GM18502 (cell line): ENCODE measurements at regions not wholly inside any gene's neighbourhood (a gene's known extent, or its start where the extent isn't known, plus 50 kb on each side); places are given as distances from the start of the nearest gene placed in this dataset.

Source experiments
- ATAC-seq: cut with Tn5 transposase; IDR thresholded peaks from one replicate; pipeline ENCODE4 v1.9.1; 2021; ENCODE audit warnings: mild to moderate bottlenecking; ENCODE audit not compliant: unreplicated experiment, poor library complexity

DNA sequence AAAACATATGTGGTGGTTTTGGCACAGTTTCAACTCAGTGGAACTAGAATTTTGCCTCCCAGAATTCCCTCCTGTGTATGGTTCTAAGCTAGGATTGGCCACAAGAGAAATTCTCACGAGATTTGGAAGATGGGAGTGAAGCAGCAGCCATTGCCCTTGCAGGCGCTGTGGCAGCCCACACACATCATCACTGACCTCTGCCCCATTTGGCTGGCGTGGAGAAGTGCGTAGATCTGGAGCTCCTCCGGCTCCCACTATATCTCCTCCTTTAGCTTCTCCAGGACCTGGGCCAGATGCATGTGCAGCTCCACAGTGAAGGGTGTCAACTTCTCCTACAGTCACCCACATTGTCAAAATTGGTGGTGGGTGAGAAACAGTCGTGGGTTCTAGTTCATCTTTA, 199.6 kb downstream of the EFHB start:
- ATAC-seq = no peak

GRCh38 chr3:19725000-19725399, 209.0 kb downstream of the EFHB start:
- ATAC-seq = no peak

DNA sequence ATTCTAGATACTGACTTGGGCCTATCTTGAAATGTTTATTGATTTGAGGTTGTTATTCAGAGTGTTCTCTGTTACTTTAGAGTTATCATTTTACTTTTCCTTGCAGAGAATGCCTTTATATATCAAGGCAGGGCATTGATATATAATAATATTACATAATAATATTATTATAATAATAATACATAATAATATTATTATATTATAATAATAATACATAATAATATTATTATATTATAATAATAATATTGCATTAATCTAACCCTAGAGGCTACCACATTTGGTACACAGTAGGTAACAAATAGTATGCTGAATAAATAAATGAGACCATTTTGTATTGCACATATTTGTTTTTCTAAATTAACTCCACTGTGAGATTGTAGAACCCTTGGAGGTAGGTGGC, 216.3 kb downstream of the EFHB start:
- ATAC-seq = no peak

- ATAC-seq = peak; percentile 58
Measured at GRCh38 chr3:19711160-19711782, 222.7 kb downstream of the EFHB start.

DNA sequence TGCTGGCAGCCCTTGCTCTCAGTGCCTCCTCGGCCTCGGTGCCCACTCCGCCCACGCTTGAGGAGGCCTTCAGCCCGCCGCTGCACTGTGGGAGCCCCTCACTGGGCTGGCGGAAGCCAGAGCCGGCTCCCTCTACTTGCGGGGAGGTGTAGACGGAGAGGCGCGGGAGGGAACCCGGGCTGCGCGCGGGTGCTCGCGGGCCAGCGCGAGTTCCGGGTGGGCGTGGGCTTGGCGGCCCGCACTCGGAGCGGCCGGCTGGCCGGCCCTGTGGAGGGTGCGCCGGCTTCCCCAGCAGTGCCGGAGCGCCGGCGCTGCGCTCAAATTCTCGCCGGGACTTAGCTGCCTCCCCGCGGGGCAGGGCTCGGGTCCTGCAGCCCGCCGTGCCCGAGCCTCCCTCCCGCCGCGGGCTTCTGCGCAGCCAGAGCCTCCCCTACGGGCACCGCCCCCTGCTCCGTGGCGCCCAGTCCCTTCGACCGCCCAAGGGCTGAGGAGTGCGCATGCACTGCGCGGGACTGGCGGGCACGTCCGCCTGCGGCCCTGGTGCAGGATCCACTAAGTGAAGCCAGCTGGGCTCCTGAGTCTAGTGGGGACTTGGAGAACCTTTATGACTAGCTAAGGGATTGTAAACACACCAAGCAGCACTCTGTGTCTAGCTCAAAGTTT, 231.5 kb downstream of the EFHB start:
- ATAC-seq = no peak

DNA sequence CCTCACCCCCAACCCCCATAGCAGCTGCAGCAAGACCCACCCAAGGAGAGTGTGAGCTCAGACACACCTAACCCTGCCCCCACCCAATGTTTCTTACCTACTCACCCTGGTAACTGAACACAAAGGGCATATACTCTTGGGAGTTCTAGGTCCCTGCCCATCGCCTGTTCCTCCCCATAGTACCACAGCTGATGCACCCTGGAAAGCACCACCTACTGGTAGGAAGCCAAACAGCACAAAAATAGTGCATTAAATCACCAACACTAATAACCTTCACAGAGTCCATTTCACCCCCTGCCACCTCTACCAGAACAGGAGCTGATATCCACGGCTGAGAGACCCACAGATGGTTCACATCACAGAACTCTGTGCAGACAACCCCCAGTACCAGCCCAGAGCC, 245.2 kb downstream of the EFHB start:
- ATAC-seq = peak; percentile 68

DNA sequence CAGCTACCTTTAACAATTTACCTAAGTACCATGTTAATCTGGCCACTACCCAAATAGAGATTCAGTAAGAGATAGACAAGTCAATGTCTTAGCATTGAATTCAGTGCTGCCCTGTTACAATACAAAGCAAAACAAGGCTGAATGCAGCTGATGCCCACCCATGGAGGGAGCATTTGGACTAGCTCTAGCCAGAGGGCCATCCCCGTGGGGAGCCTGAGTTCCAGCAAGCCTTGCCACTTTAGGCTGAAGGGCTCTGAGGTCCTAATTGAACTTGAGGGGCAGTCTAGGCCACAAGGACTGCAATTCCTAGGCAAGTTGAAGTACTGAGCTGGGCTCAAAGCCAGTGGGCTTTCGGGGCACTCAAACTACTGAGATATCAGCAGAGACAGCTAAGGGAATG, 265.9 kb downstream of the EFHB start:
- no peak for ATAC-seq

DNA sequence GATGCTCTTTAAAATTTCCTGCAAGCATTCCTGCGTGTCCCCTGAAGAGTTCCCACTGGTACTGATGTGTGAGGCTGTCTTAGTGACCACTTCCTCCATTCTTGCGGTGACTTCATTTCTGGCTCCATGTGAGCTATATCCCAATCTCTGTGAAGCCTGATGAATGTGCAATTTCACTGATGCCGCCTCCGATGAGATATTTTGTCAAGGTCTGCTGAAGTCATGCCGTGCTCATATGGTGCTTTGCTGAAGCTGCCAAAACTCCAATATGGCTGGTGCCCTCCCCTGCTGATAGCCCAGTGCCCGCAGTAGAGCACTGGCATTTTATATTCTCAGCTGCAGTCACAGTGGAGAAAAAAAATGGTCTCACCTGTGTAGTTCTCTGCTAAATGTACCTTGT, 271.5 kb downstream of the EFHB start:
- ATAC-seq = no peak

GRCh38 chr3:19652336-19652735, 281.7 kb downstream of the EFHB start:
- ATAC-seq = no peak

- ATAC-seq = peak; percentile 82
Measured at GRCh38 chr3:19645093-19645492, 288.9 kb downstream of the EFHB start.

DNA sequence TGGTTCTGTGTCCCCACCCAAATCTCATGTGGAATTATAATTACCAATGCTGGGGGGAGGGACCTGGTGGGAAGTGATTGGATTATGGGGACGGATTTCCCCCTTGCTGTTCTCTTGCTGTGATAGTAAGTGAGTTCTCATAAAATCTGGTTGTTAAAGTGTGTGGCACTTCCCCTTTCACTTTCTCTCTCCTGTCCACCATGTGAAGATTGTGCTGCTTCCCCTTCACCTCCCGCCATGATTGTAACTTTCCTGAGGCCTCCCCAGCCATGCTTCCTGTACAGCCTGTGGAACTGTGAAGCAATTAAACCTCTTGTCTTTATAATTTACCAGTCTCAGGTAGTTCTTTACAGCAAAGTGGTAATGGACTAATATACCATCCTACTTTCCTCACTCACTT, 289.6 kb downstream of the EFHB start:
- peak; percentile 66 for ATAC-seq

DNA sequence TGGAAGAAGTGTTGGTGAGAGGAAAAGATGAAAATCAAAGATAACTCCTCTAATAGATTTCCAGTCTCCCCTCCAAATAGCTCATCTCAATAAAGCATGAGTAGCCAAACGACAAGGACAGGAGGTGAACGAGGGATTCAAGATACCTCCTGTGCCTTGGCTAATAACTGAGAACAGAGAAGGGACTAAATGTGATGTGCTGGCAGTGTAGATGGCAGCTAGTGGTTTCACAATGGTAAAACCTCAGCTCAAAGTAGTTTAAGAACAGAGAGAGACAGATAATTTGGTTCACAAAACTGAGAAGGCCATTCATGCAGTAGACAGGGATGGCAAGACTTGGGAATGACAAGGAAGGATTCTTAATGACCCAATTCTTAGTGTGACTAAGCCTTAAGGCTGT, 292.6 kb downstream of the EFHB start:
- ATAC-seq = no peak

DNA sequence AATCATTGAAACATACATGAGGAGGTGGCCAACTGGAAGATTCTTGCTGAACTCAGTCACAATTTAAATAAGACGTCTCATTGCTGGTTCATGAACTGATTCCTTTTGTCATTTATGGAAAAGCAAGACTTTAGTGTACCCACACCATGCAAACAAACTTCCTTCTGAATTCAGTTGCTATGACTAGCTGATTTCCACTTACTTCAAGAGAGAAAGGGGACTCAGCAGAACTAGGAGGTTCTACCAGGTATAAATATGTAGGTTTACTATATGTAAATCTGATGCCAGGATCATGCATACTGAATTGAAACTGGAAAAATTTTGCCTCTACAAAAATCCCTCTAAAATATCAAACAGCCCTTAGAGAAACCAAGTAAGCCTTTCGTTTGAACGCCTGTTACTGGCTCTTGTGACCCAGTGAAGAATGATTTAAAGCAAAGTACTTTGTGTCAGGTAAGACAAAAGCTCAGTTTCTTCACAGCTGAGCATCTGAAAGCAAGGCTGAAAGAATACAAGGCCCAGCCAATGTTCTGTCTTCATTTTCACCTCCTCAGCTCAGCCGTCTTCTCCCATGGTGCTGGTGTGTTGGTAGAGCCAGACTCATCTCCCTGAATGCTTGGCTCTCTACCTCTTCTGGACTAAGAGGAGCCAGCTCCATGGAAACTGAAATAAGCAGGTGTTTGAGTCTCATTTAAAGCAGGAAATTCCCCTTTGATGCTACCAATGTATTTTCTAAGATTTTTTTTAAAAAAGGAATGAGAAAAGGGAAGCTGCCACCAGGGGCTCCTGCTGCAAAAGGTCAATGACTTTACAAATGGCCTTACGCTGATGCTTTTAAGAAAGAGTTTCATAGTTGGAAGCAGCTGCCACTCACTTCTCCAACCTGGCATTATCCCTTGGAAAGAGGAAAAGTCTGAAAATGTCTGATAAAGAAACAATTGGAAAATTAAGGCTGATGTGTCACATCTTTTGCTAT, 301.6 kb downstream of the EFHB start:
- ATAC-seq = no peak

DNA sequence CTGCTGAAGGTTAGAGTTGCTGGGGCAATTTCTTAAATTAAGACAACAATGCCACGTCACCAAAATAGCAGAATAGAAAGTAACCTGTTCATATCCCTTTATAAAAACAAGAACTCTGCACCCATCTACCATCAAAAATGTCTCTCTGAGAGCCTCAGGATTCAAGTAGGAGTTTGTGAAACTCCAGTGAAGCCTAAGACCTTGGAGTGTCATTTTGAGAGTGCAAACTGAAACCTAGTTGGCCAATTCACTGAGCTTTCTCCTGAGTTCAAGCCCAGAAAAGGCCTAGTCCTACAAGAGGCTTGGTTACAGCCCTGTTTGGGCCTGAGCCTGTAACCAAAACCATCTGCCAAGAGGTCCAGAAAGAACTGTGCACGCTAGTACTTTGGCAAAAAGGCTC, 335.1 kb downstream of the EFHB start:
- peak; percentile 86 for ATAC-seq

DNA sequence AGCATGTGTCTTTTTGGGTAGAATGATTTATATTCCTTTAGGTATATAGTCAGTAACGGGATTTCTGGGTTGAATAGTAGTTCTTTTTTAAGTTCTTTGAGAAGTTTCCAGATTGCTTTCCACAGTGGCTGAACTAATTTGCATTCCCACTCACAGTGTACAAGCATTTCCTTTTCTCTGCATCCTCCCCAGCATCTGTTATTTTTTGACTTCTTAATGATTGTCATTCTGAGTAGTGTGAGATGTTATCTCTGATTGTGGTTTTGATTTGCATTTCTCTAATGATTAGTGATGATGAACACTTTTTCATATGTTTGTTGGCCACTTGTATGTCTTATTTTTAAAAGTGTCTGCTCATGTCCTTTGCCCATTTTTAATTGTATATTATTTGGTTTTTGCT, 337.6 kb downstream of the EFHB start:
- ATAC-seq = peak; percentile 72

- ATAC-seq = no peak
Measured at GRCh38 chr3:19595884-19596283, 338.1 kb downstream of the EFHB start.
